Prostate gland (tissue), 2 donors: ENCODE measurements at regions not wholly inside any gene's neighbourhood (a gene's known extent, or its start where the extent isn't known, plus 50 kb on each side); places are given as distances from the start of the nearest gene placed in this dataset.
"Not testable (repeated sequence)": the region's sequence is repeated elsewhere in the genome, so short reads cannot be mapped to it uniquely, and the experiment has no call there.

Experiments
- DNase-seq: peaks from one replicate; pipeline ENCODE4 v3.0.0-alpha.2; 2019; ENCODE audit warnings: low spot score
- H3K27ac ChIP-seq, 2 donors: fragments of 200-600 bp; sonication (generic); 2 replicates each; pipeline ENCODE4 v1.5.1; 2017 to 2019
- H3K27me3 ChIP-seq: fragments of 200-600 bp; sonication (generic); replicated peaks from 2 replicates; pipeline ENCODE4 v1.5.1; 2019; ENCODE audit not compliant: insufficient read depth
- H3K36me3 ChIP-seq, 2 donors: fragments of 200-600 bp; sonication (generic); 1 replicate in 1 of 2; 2 replicates in 1 of 2; pipeline versions ENCODE4 v1.5.1 to v1.8.1; 2017 to 2019
- H3K4me1 ChIP-seq: fragments of 200-600 bp; sonication (generic); replicated peaks from 2 replicates; pipeline ENCODE4 v1.5.1; 2019
- H3K4me3 ChIP-seq, 2 donors: fragments of 200-600 bp; sonication (generic); 2 replicates each; pipeline ENCODE4 v1.5.1; 2017 to 2019
- H3K9me3 ChIP-seq: fragments of 200-600 bp; sonication (generic); 2 replicates; pipeline ENCODE4 v1.5.1; 2017
- CTCF ChIP-seq, 4 experiments: fragments of 200-600 bp in 2 of 4; fragments of 450-650 bp in 2 of 4; sonication (generic) in 2 of 4; IDR thresholded peaks; 1 replicate in 3 of 4; 2 replicates in 1 of 4; pipeline ENCODE4 v1.5.1; 2016 to 2019; ENCODE audit warnings: antibody characterized with exemption in 4 of 4, mild to moderate bottlenecking in 2 of 4, moderate library complexity in 2 of 4
- POLR2A ChIP-seq: fragments of 450-650 bp; IDR thresholded peaks from one replicate; pipeline ENCODE4 v1.6.1; 2016; ENCODE audit warnings: antibody characterized with exemption, mild to moderate bottlenecking
- POLR2AphosphoS5 ChIP-seq: sonication (generic); formaldehyde crosslinking; IDR thresholded peaks from one replicate; pipeline ENCODE4 v1.6.1; 2017; ENCODE audit warnings: antibody characterized with exemption
- WGBS: methylation state at CpG from one replicate; pipeline ENCODE4 v1.1.5; 2018; 5-methylcytosine and 5-hydroxymethylcytosine counted together
- intact Hi-C: fragments of 100-400 bp; cut with DNase I; formaldehyde crosslinking; loops from one replicate; pipeline ENCODE4 v1.14.2; 2022

GRCh38 chr6:105862936-105863607 lies 223.1 kb upstream of the PRDM1 start:
- no peak for DNase-seq
- intact Hi-C loops = no loop called here
- Histone ChIP-seq H3K27me3 (no peaks in the 10 kb centered on the region), H3K4me1 (no peaks in the 10 kb centered on the region), H3K27ac (no peak overlapping the region), H3K36me3 (no peaks in the 10 kb centered on the region), H3K9me3 (no peaks in the 10 kb centered on the region), H3K4me3 (no peak overlapping the region)
- TF ChIP-seq POLR2A (no peak), POLR2AphosphoS5 (no peak), CTCF (IDR thresholded peaks at IDR 0.05) (no peak)
- WGBS = 89% methylated on average over 5 of the region's 5 CpGs

DNA sequence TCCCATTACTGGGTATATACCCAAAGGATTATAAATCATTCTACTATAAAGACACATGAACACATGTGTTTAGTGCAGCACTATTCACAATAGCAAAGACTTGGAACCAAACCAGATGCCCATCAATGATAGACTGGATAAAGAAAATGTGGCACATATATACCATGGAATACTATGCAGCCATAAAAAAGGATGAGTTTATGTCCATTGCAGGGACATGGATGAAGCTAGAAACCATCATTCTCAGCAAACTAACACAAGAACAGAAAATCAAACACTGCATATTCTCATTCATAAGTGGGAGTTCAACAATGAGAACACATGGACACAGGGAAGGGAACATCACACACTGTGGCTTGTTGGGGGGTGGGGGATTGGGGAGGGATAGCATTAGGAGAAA lies 225.2 kb upstream of the PRDM1 start:
- H3K9me3 ChIP-seq, H3K27ac ChIP-seq, H3K4me1 ChIP-seq, H3K4me3 ChIP-seq, H3K27me3 ChIP-seq, DNase-seq, intact Hi-C loops, H3K36me3 ChIP-seq: not testable (repeated sequence)

- Histone ChIP-seq H3K27me3 (no peaks in the 10 kb centered on the region), H3K27ac (no peak overlapping the region), H3K9me3 (no peaks in the 10 kb centered on the region), H3K4me3 (no peak overlapping the region), H3K4me1 (no peaks in the 10 kb centered on the region), H3K36me3 (no peaks in the 10 kb centered on the region)
- no peak for DNase-seq
- intact Hi-C loops = no loop called here
- 95% methylated on average over 1 of the region's 1 CpG for WGBS
- TF ChIP-seq POLR2A = no peak
- TF ChIP-seq POLR2AphosphoS5 = no peak
- TF ChIP-seq CTCF (IDR thresholded peaks at IDR 0.05) = no peak
Observed at GRCh38 chr6:105859457-105859856, 226.7 kb upstream of the PRDM1 start.

DNA sequence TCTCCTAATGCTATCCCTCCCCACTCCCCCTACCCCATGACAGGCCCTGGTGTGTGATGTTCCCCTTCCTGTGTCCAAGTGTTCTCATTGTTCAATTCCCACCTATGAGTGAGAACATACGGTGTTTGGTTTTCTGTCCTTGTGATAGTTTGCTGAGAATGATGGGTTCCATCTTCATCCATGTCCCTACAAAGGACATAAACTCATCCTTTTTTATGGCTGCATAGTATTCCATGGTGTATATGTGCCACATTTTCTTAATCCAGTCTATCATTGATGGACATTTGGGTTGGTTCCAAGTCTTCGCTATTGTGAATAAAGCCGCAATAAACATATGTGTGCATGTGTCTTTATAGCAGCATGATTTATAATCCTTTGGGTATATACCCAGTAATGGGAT lies 227.5 kb upstream of the PRDM1 start:
- H3K27ac ChIP-seq, intact Hi-C loops, H3K4me1 ChIP-seq, H3K4me3 ChIP-seq, H3K27me3 ChIP-seq, H3K36me3 ChIP-seq, DNase-seq, H3K9me3 ChIP-seq: not testable (repeated sequence)
- WGBS = 94% methylated on average over 3 of the region's 3 CpGs

DNA sequence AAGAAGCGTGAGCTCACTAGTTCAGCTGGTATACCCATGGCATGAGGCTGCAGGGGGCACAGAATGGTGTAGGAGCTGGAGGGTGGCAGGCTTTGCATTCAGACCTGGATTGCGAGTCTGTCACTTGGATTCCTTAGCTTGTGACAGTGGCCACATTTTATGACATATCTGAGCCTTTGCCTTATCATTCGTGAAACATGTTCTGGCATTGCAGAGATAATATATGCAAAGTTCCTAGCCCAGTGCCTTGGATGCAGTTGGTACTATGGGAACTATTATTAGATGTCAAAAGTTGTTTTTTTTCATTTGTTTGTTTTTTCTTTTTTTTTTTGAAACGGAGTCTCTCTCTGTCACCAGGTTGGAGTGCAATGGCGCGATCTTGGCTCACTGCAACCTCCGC lies 230.7 kb upstream of the PRDM1 start:
- no peak for DNase-seq
- no peaks in the 10 kb centered on the region for H3K4me1 ChIP-seq
- H3K9me3 ChIP-seq = no peaks in the 10 kb centered on the region
- no peak overlapping the region for H3K4me3 ChIP-seq
- H3K27me3 ChIP-seq = no peaks in the 10 kb centered on the region
- TF ChIP-seq CTCF (IDR thresholded peaks at IDR 0.05) (no peak), POLR2A (no peak), POLR2AphosphoS5 (no peak)
- H3K36me3 ChIP-seq = no peaks in the 10 kb centered on the region
- no peak overlapping the region for H3K27ac ChIP-seq
- intact Hi-C loops = no loop called here
- 94% methylated on average over 7 of the region's 7 CpGs for WGBS

DNA sequence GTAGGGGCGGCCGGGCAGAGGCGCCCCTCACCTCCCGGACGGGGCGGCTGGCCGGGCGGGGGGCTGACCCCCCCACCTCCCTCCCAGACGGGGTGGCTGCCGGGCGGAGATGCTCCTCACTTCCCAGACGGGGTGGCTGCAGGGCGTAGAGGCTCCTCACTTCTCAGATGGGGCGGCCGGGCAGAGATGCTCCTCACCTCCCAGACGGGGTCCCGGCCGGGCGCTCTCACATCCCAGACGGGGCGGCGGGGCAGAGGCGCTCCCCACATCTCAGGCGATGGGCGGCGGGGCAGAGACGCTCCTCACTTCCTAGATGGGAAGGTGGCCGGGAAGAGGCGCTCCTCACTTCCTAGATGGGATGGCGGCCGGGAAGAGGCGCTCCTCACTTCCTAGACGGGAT lies 232.2 kb upstream of the PRDM1 start:
- H3K27me3 ChIP-seq, intact Hi-C loops, H3K27ac ChIP-seq, H3K4me3 ChIP-seq, H3K4me1 ChIP-seq, H3K9me3 ChIP-seq, H3K36me3 ChIP-seq, DNase-seq: not testable (repeated sequence)
- WGBS = 96% methylated on average over 22 of the region's 33 CpGs
